ENCODE measurements at regions not wholly inside any gene's neighbourhood (a gene's known extent, or its start where the extent isn't known, plus 50 kb on each side); places are given as distances from the start of the nearest gene placed in this dataset.

GRCh38 chr6:159604443-159604956, 88.5 kb downstream of the SOD2 start:
- Histone ChIP-seq H3K4me2 (ENCODE audit: low read length) (no peak overlapping the region), H3K4me3 (ENCODE audit: low read length) (no peak overlapping the region), H3K9me2 (replicated peaks; ENCODE audit: control insufficient read depth, low read length) (no peaks in the 10 kb centered on the region), H3K27ac (ENCODE audit: low read depth, low read length) (no peak overlapping the region), H4K20me1 (ENCODE audit: control insufficient read depth, insufficient read depth, low read depth, low read length) (no peaks in the 10 kb centered on the region), H3F3A (ENCODE audit: control insufficient read depth, insufficient read depth) (no peaks in the 10 kb centered on the region), H3K79me2 (ENCODE audit: control insufficient read depth, low read length) (no peaks in the 10 kb centered on the region), H3K4me1 (ENCODE audit: control insufficient read depth, low read length) (no peaks in the 10 kb centered on the region), H3K9me3 (ENCODE audit: control insufficient read depth, insufficient read depth, low read length) (no peaks in the 10 kb centered on the region), H3K27me3 (ENCODE audit: control insufficient read depth, low read length) (peaks cover 4% of the 10 kb centered on the region; the same call in 1 of the 2 replicates), H3K36me3 (ENCODE audit: control insufficient read depth, low read length) (no peaks in the 10 kb centered on the region)
- no peak for TF ChIP-seq EZH2phosphoT487 (IDR thresholded peaks at IDR 0.05; ENCODE audit: borderline replicate concordance, low read length)
- TF ChIP-seq CTCF (IDR thresholded peaks at IDR 0.05; ENCODE audit: low read depth, low read length, poor library complexity, severe bottlenecking): no peak

DNA sequence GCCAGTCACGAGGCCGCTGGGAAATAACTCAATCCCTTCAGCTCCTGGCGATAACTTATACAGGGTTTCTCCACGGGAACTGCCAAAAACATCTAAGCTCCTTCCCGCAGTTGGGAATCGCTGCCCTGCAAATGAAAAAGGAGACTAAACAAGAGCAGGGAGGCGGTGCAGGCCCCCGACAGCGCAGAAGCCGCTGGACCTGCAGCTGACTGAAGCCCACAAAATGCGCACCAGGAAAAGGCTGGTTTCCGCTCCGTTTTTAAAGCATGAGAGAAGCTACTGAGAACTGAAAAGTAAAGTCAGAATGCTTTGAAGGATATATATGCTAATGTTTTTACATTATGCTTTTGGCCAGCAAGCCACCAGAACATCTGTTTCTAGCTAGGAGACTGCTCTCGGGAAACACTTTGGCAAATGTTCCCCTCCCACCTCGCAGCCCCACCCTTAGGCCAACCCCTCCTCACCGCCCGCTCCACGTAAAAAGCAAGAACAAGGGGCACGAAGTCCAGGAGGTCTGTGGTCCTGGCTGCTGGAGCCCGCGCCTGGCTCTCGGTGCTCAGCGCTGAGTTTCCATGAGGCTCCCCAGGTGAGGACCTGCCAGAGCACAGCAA, 90.5 kb downstream of the SOD2 start:
- Histone ChIP-seq H3K9me2 (replicated peaks; ENCODE audit: control insufficient read depth, low read length) (no peaks in the 10 kb centered on the region), H4K20me1 (ENCODE audit: control insufficient read depth, insufficient read depth, low read depth, low read length) (no peaks in the 10 kb centered on the region), H3K4me1 (ENCODE audit: control insufficient read depth, low read length) (no peaks in the 10 kb centered on the region), H3F3A (ENCODE audit: control insufficient read depth, insufficient read depth) (no peaks in the 10 kb centered on the region), H3K27me3 (ENCODE audit: control insufficient read depth, low read length) (peaks cover 4% of the 10 kb centered on the region; the same call in 1 of the 2 replicates), H3K79me2 (ENCODE audit: control insufficient read depth, low read length) (no peaks in the 10 kb centered on the region), H3K36me3 (ENCODE audit: control insufficient read depth, low read length) (no peaks in the 10 kb centered on the region), H3K9me3 (ENCODE audit: control insufficient read depth, insufficient read depth, low read length) (no peaks in the 10 kb centered on the region), H3K4me3 (ENCODE audit: low read length) (no peak overlapping the region), H3K27ac (ENCODE audit: low read depth, low read length) (no peak overlapping the region), H3K4me2 (ENCODE audit: low read length) (no peak overlapping the region)
- no peak for TF ChIP-seq CTCF (IDR thresholded peaks at IDR 0.05; ENCODE audit: low read depth, low read length, poor library complexity, severe bottlenecking)
- no peak for TF ChIP-seq EZH2phosphoT487 (IDR thresholded peaks at IDR 0.05; ENCODE audit: borderline replicate concordance, low read length)

- H3K4me3 ChIP-seq (ENCODE audit: low read length): no peak overlapping the region
- H3K36me3 ChIP-seq (ENCODE audit: control insufficient read depth, low read length): no peaks in the 10 kb centered on the region
- H3K4me1 ChIP-seq (ENCODE audit: control insufficient read depth, low read length): no peaks in the 10 kb centered on the region
- no peak overlapping the region for H3K27ac ChIP-seq (ENCODE audit: low read depth, low read length)
- no peak for TF ChIP-seq CTCF (IDR thresholded peaks at IDR 0.05; ENCODE audit: low read depth, low read length, poor library complexity, severe bottlenecking)
- no peak for TF ChIP-seq EZH2phosphoT487 (IDR thresholded peaks at IDR 0.05; ENCODE audit: borderline replicate concordance, low read length)
- H3K27me3 ChIP-seq (ENCODE audit: control insufficient read depth, low read length): peaks cover 4% of the 10 kb centered on the region; the same call in 1 of the 2 replicates
- no peaks in the 10 kb centered on the region for H3K9me3 ChIP-seq (ENCODE audit: control insufficient read depth, insufficient read depth, low read length)
- no peak overlapping the region for H3K4me2 ChIP-seq (ENCODE audit: low read length)
- no peaks in the 10 kb centered on the region for H4K20me1 ChIP-seq (ENCODE audit: control insufficient read depth, insufficient read depth, low read depth, low read length)
- no peaks in the 10 kb centered on the region for H3F3A ChIP-seq (ENCODE audit: control insufficient read depth, insufficient read depth)
- no peaks in the 10 kb centered on the region for H3K9me2 ChIP-seq (replicated peaks; ENCODE audit: control insufficient read depth, low read length)
- no peaks in the 10 kb centered on the region for H3K79me2 ChIP-seq (ENCODE audit: control insufficient read depth, low read length)
Observed at GRCh38 chr6:159601211-159601610, 91.8 kb downstream of the SOD2 start.
